Limb (tissue), 2 donors: ENCODE measurements at regions not wholly inside any gene's neighbourhood (a gene's known extent, or its start where the extent isn't known, plus 50 kb on each side); places are given as distances from the start of the nearest gene placed in this dataset.

ENCODE experiments used
- DNase-seq, 2 donors: peaks; one replicate each; pipeline ENCODE4 v3.0.0-alpha.2; 2016; ENCODE audit errors: extremely low spot score in 2 of 2

GRCh38 chr16:64469351-64469750, 652.5 kb downstream of the CDH11 start:
- no peak for DNase-seq

GRCh38 chr16:64468515-64469090, 653.3 kb downstream of the CDH11 start:
- DNase-seq: no peak

GRCh38 chr16:64459821-64460220, 662.0 kb downstream of the CDH11 start:
- no peak for DNase-seq

- no peak for DNase-seq
These were observed 662.5 kb downstream of the CDH11 start for GRCh38 chr16:64459402-64459801.

GRCh38 chr16:64455275-64455674, 666.6 kb downstream of the CDH11 start:
- DNase-seq: peak in 1 of 2 donors; percentile 66

GRCh38 chr16:64453646-64454045, 668.2 kb downstream of the CDH11 start:
- no peak for DNase-seq

- no peak for DNase-seq
These were observed 669.4 kb downstream of the CDH11 start for GRCh38 chr16:64452446-64452845.

DNA sequence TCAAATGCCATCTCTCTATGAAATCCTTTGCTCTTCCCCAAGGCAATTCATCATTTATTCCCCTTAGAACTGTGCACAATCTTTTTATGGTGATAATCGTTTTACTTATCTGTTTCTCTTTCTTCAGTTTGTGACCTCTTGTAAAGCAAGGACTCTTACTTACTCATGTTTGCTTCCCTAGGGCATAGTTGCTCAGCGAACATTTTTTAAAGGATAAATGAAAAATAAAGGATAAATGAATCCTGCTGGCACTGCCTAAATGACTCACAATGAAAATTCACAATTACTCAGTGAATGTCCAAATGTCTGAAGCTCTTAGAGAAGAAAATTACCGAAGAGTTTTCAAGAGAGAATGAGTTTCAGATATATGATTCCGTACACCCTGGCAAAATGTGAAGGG, 671.7 kb downstream of the CDH11 start:
- DNase-seq: no peak

DNA sequence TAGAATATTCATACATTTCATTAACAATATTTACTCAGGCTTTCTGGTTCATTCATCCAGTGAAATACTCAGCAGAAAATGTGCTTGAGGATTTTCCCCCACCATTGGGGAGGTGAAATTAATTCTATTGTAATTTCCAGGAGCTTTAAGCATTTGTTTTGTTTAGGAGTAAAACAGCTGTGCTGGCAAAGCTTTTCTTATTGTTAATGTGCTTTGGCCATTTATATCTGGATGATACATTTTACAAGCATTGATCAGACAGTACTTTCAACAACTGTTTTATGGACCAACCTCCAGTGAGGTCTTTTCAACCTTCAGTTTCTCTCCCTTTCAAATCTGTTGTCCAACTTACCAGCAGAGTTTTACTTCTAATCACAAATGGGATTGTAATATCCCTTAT, 672.4 kb downstream of the CDH11 start:
- DNase-seq: no peak

GRCh38 chr16:64445649-64446048, 676.2 kb downstream of the CDH11 start:
- no peak for DNase-seq

DNA sequence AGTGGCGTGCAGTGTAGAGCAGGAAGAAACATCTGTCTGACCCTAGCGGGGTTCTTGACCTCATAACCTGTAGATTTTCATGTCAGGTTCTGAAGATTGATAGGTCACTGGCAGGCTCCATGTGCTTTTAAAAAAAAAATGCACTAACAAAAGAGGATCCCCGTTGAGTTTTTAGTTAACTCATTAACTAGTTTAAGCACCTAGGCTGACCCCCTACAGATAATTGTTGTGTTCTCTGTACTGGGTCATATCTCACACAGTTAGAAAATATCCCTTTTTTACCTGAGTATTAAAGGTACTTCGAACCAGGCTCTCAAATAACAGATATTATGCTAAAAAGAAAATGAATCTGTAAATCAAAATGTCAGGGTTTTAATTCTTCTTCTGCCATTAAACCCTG, 676.6 kb downstream of the CDH11 start:
- DNase-seq: no peak

DNA sequence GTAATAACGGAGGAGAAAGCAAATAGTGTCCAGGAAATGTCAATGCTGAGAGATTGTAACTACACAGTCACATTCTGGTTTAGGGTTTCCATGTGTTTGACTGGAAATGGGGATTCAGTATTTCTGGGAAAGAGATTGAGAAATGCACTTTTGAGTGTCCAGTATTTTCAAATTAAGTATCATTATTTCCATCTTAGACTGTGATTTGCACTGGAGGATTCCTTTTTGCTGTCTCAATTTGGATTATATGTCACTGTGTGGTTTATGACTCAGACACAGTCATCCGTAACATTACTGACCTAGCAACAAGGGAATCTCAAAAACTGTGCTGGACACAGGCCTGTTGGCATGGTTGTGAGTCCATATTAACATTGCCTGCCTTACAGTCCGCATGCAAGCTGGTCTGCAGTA, 681.4 kb downstream of the CDH11 start:
- DNase-seq: peak in 1 of 2 donors; percentile 34

DNA sequence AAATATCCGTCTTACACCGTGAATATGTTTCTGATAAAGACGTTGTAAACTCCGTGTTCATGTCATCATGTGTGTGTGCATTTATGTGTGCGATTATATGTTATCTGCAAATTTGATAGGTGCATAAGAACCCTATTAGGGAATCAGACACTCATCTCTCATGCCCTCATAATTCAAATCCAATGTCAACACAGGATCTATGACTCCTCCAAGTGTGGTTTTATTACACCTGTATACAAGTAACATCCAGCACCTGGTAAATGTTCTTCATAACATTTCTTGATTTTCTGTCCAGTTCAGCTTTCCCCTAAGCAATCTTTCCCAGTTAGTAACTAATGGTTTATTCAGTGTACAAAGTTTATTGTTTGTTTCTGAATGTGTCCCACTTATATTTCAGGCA, 681.9 kb downstream of the CDH11 start:
- DNase-seq: no peak

DNA sequence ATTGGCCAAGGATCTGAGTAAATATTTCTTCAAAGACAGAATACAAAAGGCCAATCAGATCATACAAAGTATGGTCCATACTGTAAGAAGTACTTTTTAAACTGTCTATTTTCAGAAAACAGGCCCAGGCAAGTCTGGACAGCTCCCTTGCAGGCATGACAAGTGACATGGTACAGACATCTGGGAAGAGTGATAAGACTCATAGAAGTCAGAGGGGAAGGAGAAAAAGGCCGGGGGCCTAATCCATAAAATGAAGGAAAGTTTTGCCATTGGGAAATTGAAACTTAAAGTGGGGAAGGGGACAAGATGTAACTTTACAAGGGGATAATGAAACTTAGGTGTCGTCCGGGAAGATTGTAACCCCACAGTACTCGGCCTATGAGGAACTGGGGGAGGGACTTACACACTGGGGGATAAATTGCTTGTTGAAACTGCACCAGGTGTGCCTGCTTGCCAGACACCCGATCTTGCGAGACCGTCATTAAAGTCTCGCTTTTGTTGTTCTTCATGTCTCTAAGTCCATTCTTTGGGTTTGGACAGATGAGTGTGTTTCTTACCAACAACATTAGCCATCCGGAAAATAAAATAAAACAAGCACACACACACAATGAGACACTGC, 684.0 kb downstream of the CDH11 start:
- no peak for DNase-seq

- DNase-seq: no peak
These were observed 687.3 kb downstream of the CDH11 start for GRCh38 chr16:64434526-64435069.

DNA sequence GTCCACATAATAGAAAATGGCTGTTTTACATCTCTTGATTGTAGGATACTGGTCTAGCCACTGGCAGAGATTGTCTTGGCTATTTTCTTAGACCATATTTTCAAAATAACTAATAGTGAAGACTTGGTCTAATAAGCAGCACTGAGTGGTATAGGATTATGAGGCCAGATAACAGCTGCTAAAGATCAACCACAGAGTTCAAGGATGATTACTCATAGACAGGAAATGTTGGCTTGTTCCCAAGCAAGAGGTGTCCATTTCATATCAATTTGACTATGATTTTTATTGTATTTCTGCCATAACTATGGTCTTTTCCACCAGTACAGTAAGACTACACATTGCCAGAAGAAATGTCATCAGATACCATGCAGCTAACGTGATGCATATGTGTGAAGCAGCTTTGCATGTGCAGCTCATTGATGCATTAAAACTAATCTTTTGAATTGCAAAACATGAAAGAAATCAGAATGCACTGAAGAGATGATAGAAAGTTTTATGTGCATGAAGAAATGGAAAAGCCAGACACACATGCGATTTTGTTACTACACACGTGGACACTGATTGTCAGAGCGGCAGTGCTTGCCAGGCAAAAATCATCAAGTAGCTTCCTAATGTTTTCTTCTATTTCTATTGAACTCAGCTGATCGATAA, 693.3 kb downstream of the CDH11 start:
- DNase-seq: peak in 1 of 2 donors; percentile 46

DNA sequence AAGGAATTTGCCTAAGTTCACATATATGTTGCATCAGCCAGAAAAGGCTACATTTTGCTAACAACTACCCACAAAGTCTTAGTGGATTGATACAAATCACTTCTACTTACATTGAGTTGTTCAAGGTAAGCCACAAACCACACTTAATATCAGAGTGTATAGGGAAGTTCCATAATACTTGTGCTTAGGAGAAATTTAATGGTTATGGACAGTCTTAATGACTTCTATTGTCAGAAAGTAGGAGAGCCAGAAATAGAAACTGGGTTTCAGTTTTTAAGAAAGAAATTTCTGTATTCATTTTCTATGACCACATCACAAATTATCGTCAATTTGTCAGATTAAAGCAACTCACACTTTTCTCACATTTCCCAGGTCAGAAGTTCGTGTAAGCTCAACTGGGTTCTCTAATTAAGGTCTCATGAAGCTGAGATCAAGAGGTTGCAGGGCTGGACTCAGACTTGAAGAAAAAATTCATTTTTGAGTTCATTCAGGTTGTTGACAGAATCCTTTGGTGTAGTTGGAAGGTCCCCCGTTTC, 695.7 kb downstream of the CDH11 start:
- DNase-seq: no peak

- DNase-seq: no peak
These were observed 696.5 kb downstream of the CDH11 start for GRCh38 chr16:64425381-64425780.

GRCh38 chr16:64422259-64422658, 699.6 kb downstream of the CDH11 start:
- DNase-seq: no peak

GRCh38 chr16:64421515-64421914, 700.3 kb downstream of the CDH11 start:
- no peak for DNase-seq

GRCh38 chr16:64419832-64420231, 702.0 kb downstream of the CDH11 start:
- no peak for DNase-seq

GRCh38 chr16:64417711-64418227, 704.1 kb downstream of the CDH11 start:
- DNase-seq: no peak
